Activated B cell treated with CpG ODN at 0.5 μM for 24 hours (primary cell): ENCODE measurements at regions not wholly inside any gene's neighbourhood (a gene's known extent, or its start where the extent isn't known, plus 50 kb on each side); places are given as distances from the start of the nearest gene placed in this dataset.

ENCODE experiments used
- ATAC-seq: fragments of 200-7000 bp; cut with Tn5 transposase; one replicate; pipeline ENCODE4 v1.10.0; 2021; ENCODE audit warnings: low read depth, mild to moderate bottlenecking, moderate library complexity
- CTCF ChIA-PET: fragments of 350-600 bp; sonication (Branson Sonifier 250); formaldehyde crosslinking; loops from one replicate; lab custom pipeline; 2021; ENCODE audit warnings: antibody characterized with exemption; lab: Charles Lee
- POLR2A ChIA-PET: fragments of 350-600 bp; sonication (Branson Sonifier 250); formaldehyde crosslinking; loops from one replicate; lab custom pipeline; 2021; ENCODE audit warnings: antibody characterized with exemption; lab: Charles Lee
- DNase-seq: peaks from one replicate; pipeline ENCODE4 v3.0.0; 2022
- H3K27ac Mint-ChIP-seq: one replicate; pipeline ENCODE4 v1.8.0; 2020; ENCODE audit warnings: mixed read lengths
- H3K27me3 Mint-ChIP-seq: one replicate; pipeline ENCODE4 v1.8.0; 2021; ENCODE audit warnings: mixed read lengths
- H3K36me3 Mint-ChIP-seq: one replicate; pipeline ENCODE4 v1.8.0; 2021; ENCODE audit warnings: low read depth, mixed read lengths
- H3K4me1 Mint-ChIP-seq: one replicate; pipeline ENCODE4 v1.8.0; 2021; ENCODE audit warnings: mixed read lengths
- H3K4me3 Mint-ChIP-seq: one replicate; pipeline ENCODE4 v1.8.0; 2020; ENCODE audit warnings: mild to moderate bottlenecking, mixed read lengths
- H3K9me3 Mint-ChIP-seq: one replicate; pipeline ENCODE4 v1.8.0; 2020; ENCODE audit warnings: mixed read lengths
- intact Hi-C: fragments of 100-400 bp; cut with micrococcal nuclease; formaldehyde crosslinking; loops from one replicate; pipeline ENCODE4 v1.15.1; 2024
- TF ChIP-seq, protein P1 (sequence below): fragments of 200-600 bp; IDR thresholded peaks from one replicate; pipeline ENCODE4 v1.8.0; 2022; ENCODE audit warnings: antibody characterized with exemption, mild to moderate bottlenecking

DNA sequence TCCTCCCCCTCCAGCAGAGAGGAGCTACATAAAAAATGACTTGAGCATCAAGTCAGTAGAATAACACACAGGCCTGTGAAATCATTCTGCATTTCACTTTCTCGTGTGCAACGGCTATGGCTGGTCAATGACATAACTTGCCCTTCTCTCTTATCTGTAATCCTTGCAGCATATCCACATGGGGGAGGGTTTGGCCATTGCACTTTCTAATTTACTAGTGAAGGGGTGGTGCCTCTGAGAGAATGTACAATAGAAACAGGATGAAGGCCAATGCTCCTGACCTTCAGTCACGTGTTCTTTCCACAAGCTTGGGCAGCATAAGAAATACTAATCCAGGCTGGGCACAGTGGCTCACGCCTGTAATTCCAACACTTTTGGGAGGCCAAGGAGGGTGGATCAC lies 641.0 kb upstream of the ARGLU1 start:
- no peak for DNase-seq
- Mint-ChIP-seq H3K36me3 (no peaks in the 10 kb centered on the region), H3K4me1 (no peaks in the 10 kb centered on the region), H3K27me3 (no peaks in the 10 kb centered on the region), H3K4me3 (no peak overlapping the region), H3K27ac (no peak overlapping the region), H3K9me3 (no peaks in the 10 kb centered on the region)
- intact Hi-C loops: no loop called here
- CTCF ChIA-PET: interaction anchor here (0.7 to 3.5 kb wide), 2 partner anchors 284 to 946 kb away, joined by 3 to 19 read pairs; no protein-coding TSS in a partner anchor
- no peak for ATAC-seq
- POLR2A ChIA-PET: no interaction called here
- TF ChIP-seq, protein P1, sequence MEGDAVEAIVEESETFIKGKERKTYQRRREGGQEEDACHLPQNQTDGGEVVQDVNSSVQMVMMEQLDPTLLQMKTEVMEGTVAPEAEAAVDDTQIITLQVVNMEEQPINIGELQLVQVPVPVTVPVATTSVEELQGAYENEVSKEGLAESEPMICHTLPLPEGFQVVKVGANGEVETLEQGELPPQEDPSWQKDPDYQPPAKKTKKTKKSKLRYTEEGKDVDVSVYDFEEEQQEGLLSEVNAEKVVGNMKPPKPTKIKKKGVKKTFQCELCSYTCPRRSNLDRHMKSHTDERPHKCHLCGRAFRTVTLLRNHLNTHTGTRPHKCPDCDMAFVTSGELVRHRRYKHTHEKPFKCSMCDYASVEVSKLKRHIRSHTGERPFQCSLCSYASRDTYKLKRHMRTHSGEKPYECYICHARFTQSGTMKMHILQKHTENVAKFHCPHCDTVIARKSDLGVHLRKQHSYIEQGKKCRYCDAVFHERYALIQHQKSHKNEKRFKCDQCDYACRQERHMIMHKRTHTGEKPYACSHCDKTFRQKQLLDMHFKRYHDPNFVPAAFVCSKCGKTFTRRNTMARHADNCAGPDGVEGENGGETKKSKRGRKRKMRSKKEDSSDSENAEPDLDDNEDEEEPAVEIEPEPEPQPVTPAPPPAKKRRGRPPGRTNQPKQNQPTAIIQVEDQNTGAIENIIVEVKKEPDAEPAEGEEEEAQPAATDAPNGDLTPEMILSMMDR: no peak

DNA sequence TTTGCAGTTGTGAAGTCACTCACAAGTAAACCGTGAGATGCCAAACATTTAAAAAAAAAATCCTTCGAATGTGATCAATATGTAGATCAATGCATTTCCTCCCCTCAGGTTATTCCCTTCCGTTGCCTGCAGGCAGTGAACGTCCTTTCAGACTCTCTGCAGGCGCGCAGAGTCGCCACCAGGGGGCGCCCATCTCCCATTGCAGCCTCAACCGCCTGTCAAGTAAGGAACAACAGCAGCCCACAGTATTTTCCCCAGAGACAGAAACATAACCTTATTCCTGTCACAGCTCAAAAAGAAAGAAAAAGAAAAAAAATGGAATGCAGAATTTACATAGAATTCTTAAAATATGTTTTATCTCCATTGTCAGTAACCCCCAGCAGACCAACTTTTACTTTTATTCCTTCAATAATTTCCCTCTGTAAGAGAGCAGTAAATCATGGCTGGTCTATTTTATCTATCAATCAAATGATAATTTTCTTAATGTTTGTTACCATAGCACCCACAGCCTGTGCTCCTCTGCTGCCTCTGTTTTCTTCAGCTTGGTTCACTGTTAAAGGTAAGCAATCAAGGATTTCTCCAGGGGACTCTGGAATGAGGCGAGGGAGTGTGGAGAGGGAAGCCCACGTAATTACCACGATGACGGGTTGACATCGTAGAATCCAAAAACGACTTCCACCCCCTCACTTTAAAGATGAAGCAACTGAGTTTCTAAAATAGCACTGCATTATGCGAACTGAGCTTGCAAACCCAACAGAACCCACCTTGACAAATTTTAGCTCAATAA lies 637.6 kb upstream of the ARGLU1 start:
- H3K9me3 Mint-ChIP-seq: no peaks in the 10 kb centered on the region
- ChIA-PET CTCF (interaction anchor here (0.5 to 1.1 kb wide), 3 partner anchors 9 to 24 kb away, joined by 3 to 5 read pairs (median 3); no protein-coding TSS in a partner anchor), POLR2A (no interaction called here)
- H3K27ac Mint-ChIP-seq: no peak overlapping the region
- no peaks in the 10 kb centered on the region for H3K4me1 Mint-ChIP-seq
- H3K4me3 Mint-ChIP-seq: no peak overlapping the region
- no peaks in the 10 kb centered on the region for H3K27me3 Mint-ChIP-seq
- H3K36me3 Mint-ChIP-seq: no peaks in the 10 kb centered on the region
- DNase-seq (peak; percentile 31), ATAC-seq (peak; percentile 61)
- TF ChIP-seq, protein P1: peak; percentile 93
- intact Hi-C loops: loop anchor here (1.0 to 2.0 kb wide), 2 partner anchors 950 to 1689 kb away; no protein-coding TSS in a partner anchor

DNA sequence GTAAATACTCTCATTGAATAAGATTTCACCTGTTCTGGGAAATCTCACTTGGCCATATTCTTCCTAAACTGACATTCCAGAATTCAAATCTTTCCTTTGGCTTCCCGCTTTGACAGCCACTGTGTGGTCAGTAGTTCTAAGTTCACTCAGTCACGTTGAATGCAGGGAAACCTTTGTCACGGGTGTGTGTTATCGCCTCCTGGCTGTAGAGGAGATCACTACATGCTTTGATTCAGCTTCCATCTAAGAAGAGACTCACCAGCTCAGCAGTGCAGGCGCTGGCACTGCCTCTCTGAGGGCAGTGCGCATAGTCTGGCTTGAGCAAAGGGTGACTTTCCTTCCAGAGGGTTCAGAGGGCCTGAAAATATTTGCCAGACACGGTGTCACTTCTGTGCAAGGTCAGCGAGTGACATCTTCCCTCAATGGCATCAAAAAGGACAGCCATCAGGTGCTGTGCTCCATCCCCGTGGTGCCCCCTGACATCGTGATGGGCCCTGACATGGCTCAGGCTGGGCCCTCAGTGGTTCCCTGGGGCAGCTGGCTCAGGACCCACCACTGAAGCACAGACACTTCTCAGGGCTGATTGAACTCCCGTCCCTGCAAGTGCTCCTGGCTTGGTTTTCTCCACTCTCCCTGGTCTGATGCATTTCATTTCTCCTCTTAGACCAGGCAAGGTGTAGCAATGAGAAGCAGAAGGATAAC lies 635.4 kb upstream of the ARGLU1 start:
- intact Hi-C loops: no loop called here
- ChIA-PET CTCF (interaction anchor here (0.8 to 3.8 kb wide), 5 partner anchors 9 to 953 kb away, joined by 3 to 13 read pairs (median 3); no protein-coding TSS in a partner anchor), POLR2A (no interaction called here)
- Mint-ChIP-seq H3K9me3 (peaks cover 2% of the 10 kb centered on the region), H3K27ac (no peak overlapping the region), H3K4me1 (no peaks in the 10 kb centered on the region), H3K27me3 (no peaks in the 10 kb centered on the region), H3K4me3 (no peak overlapping the region), H3K36me3 (no peaks in the 10 kb centered on the region)
- DNase-seq (no peak), ATAC-seq (no peak)
- TF ChIP-seq, protein P1: no peak

DNA sequence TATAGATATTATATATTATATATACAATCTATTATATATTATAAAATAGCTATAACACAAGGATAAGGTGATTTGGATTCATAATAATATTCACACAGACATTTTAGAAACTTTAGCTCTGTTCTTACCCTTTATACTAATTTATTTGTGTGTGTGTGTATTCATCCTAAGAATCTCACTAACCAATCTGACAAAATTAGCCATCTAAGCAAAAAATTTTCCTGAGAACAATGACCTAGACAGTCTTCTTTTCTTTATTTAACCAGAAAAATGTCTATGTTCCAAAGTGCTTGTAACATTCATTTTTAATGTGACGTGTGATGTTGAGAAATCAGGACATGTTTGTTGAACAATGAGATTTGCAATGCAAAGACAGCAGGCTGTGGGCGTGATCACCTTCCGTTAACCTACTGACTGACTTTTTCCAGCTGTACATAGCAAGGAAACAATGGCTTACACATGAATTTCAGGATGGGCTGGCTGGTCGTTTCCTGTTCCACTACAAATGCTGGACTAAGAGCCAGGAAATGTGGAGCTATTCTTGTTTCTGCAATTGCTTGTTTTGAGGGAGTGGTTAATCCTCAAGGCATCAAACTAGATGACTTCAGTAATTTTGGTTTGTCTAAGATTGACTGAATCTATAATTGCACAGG lies 634.6 kb upstream of the ARGLU1 start:
- no peak for DNase-seq
- TF ChIP-seq, protein P1: no peak
- Mint-ChIP-seq H3K4me1 (no peaks in the 10 kb centered on the region), H3K4me3 (no peak overlapping the region), H3K36me3 (no peaks in the 10 kb centered on the region), H3K9me3 (peaks cover 3% of the 10 kb centered on the region), H3K27me3 (no peaks in the 10 kb centered on the region), H3K27ac (no peak overlapping the region)
- POLR2A ChIA-PET: no interaction called here
- intact Hi-C loops: no loop called here
- CTCF ChIA-PET: interaction anchor here (1.2 to 3.8 kb wide), 2 partner anchors 10 to 15 kb away, joined by 3 to 13 read pairs; no protein-coding TSS in a partner anchor
- ATAC-seq: no peak

DNA sequence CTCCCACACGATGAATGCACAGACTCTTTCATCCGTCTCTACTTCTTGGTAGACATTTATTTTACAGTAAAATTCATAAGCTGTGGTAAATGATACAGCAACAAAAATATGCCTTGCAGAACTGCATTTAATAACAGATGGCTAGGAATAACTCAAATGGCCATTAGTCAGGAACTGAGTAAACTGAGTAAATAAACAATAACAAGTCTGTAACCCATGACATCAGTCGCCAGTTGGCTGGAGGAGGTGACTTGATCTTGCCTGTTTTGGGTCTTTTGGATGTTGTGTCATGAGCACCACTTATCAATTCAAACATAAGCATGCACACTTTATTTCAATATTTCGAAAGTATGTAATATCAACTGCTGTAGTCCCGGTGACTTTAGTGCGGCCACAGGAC lies 632.6 kb upstream of the ARGLU1 start:
- POLR2A ChIA-PET: no interaction called here
- intact Hi-C loops: no loop called here
- Mint-ChIP-seq H3K36me3 (no peaks in the 10 kb centered on the region), H3K27me3 (no peaks in the 10 kb centered on the region), H3K9me3 (peaks cover 3% of the 10 kb centered on the region), H3K4me3 (no peak overlapping the region), H3K27ac (no peak overlapping the region), H3K4me1 (no peaks in the 10 kb centered on the region)
- ATAC-seq (no peak), DNase-seq (no peak)
- CTCF ChIA-PET: no interaction called here
- TF ChIP-seq, protein P1: no peak
